GF-D8 (cell line): ENCODE measurements at regions not wholly inside any gene's neighbourhood (a gene's known extent, or its start where the extent isn't known, plus 50 kb on each side); places are given as distances from the start of the nearest gene placed in this dataset.
"Not testable (repeated sequence)": the region's sequence is repeated elsewhere in the genome, so short reads cannot be mapped to it uniquely, and the experiment has no call there.

Experiments
- DNase-seq: peaks from one replicate; lab custom pipeline; 2025; lab: John Stamatoyannopoulos, UW

- DNase-seq: no peak
These were observed 316.5 kb upstream of the CELF2 start for GRCh38 chr10:10701084-10701611.

GRCh38 chr10:10702211-10702610, 315.5 kb upstream of the CELF2 start:
- no peak for DNase-seq

GRCh38 chr10:10703382-10703781, 314.3 kb upstream of the CELF2 start:
- no peak for DNase-seq

- no peak for DNase-seq
These were observed 305.4 kb upstream of the CELF2 start for GRCh38 chr10:10712155-10712704.

- no peak for DNase-seq
These were observed 303.3 kb upstream of the CELF2 start for GRCh38 chr10:10714327-10714726.

GRCh38 chr10:10716972-10717371, 300.7 kb upstream of the CELF2 start:
- DNase-seq: no peak

- no peak for DNase-seq
These were observed 295.2 kb upstream of the CELF2 start for GRCh38 chr10:10722422-10722821.

GRCh38 chr10:10725196-10725595, 292.5 kb upstream of the CELF2 start:
- DNase-seq: no peak

- DNase-seq: no peak
These were observed 291.6 kb upstream of the CELF2 start for GRCh38 chr10:10726101-10726500.

- not testable (repeated sequence) for DNase-seq
These were observed 290.3 kb upstream of the CELF2 start for GRCh38 chr10:10727411-10727810.

- no peak for DNase-seq
These were observed 289.9 kb upstream of the CELF2 start for GRCh38 chr10:10727812-10728211.

GRCh38 chr10:10730471-10731043, 287.1 kb upstream of the CELF2 start:
- no peak for DNase-seq

- no peak for DNase-seq
These were observed 286.3 kb upstream of the CELF2 start for GRCh38 chr10:10731366-10731765.

GRCh38 chr10:10734356-10735064, 283.2 kb upstream of the CELF2 start:
- DNase-seq: peak; percentile 80

GRCh38 chr10:10745291-10745690, 272.4 kb upstream of the CELF2 start:
- no peak for DNase-seq

GRCh38 chr10:10755490-10755889, 262.2 kb upstream of the CELF2 start:
- no peak for DNase-seq

- no peak for DNase-seq
These were observed 259.4 kb upstream of the CELF2 start for GRCh38 chr10:10758306-10758705.

- not testable (repeated sequence) for DNase-seq
These were observed 257.9 kb upstream of the CELF2 start for GRCh38 chr10:10759806-10760205.

GRCh38 chr10:10765017-10765416, 252.7 kb upstream of the CELF2 start:
- DNase-seq: no peak

- DNase-seq: no peak
These were observed 245.3 kb upstream of the CELF2 start for GRCh38 chr10:10772411-10772810.

GRCh38 chr10:10772874-10773508, 244.7 kb upstream of the CELF2 start:
- no peak for DNase-seq

GRCh38 chr10:10774416-10774815, 243.3 kb upstream of the CELF2 start:
- DNase-seq: no peak

- no peak for DNase-seq
These were observed 241.3 kb upstream of the CELF2 start for GRCh38 chr10:10776363-10776762.
